DND-41 (cell line): ENCODE measurements at regions not wholly inside any gene's neighbourhood (a gene's known extent, or its start where the extent isn't known, plus 50 kb on each side); places are given as distances from the start of the nearest gene placed in this dataset.
"Not testable (repeated sequence)": the region's sequence is repeated elsewhere in the genome, so short reads cannot be mapped to it uniquely, and the experiment has no call there.

Experiments used
- ATAC-seq: fragments of 200-7000 bp; cut with Tn5 transposase; 3 replicates; pipeline ENCODE4 v1.9.1; 2021; ENCODE audit warnings: low read depth; ENCODE audit not compliant: insufficient read depth
- DNase-seq: peaks from one replicate; pipeline ENCODE4 v3.0.0-alpha.2; 2020
- H2AFZ ChIP-seq: 2 replicates; pipeline ENCODE4 v1.6.0; 2012; ENCODE audit warnings: low read depth, low read length
- H3K27ac ChIP-seq: 2 replicates; pipeline ENCODE4 v1.5.1; 2012; ENCODE audit warnings: low read length, inconsistent platforms
- H3K27me3 ChIP-seq: fragments of 200-600 bp; sonication (generic); 2 replicates; pipeline ENCODE4 v1.6.0; 2012; ENCODE audit warnings: low read length, mild to moderate bottlenecking, inconsistent platforms; ENCODE audit not compliant: insufficient read depth, poor library complexity
- H3K36me3 ChIP-seq: 2 replicates; pipeline ENCODE4 v1.5.1; 2012; ENCODE audit warnings: low read length, inconsistent platforms; ENCODE audit not compliant: insufficient read depth
- H3K4me1 ChIP-seq: 2 replicates; pipeline ENCODE4 v1.5.1; 2012; ENCODE audit warnings: mild to moderate bottlenecking, low read length; ENCODE audit not compliant: insufficient read depth
- H3K4me2 ChIP-seq: 2 replicates; pipeline ENCODE4 v1.6.0; 2012; ENCODE audit warnings: mild to moderate bottlenecking, moderate library complexity, low read length, inconsistent platforms; ENCODE audit not compliant: insufficient read depth
- H3K4me3 ChIP-seq, 2 experiments: fragments of 200-600 bp in 1 of 2; shearing (Covaris generic) in 1 of 2; 2 replicates each; pipeline ENCODE4 v1.5.1; 2012 to 2016; ENCODE audit warnings: inconsistent platforms in 2 of 2, low read length in 2 of 2, mild to moderate bottlenecking in 2 of 2, low read depth in 1 of 2, moderate library complexity in 1 of 2
- H3K79me2 ChIP-seq: 2 replicates; pipeline ENCODE4 v1.6.0; 2012; ENCODE audit warnings: low read length, inconsistent platforms; ENCODE audit not compliant: insufficient read depth
- H3K9ac ChIP-seq: 2 replicates; pipeline ENCODE4 v1.6.0; 2012; ENCODE audit warnings: low read depth, mild to moderate bottlenecking, inconsistent platforms, low read length, moderate library complexity
- H3K9me3 ChIP-seq: 2 replicates; pipeline ENCODE4 v1.5.1; 2012; ENCODE audit warnings: low read length, moderate library complexity, mild to moderate bottlenecking, inconsistent platforms; ENCODE audit not compliant: insufficient read depth, severe bottlenecking
- H4K20me1 ChIP-seq: 2 replicates; pipeline ENCODE4 v1.6.0; 2012; ENCODE audit warnings: low read length; ENCODE audit not compliant: insufficient read depth
- EZH2 ChIP-seq: IDR thresholded peaks from 3 replicates; pipeline ENCODE4 v1.6.1; 2012; ENCODE audit warnings: borderline replicate concordance, low read depth, mild to moderate bottlenecking, moderate library complexity, low read length, inconsistent platforms; ENCODE audit not compliant: severe bottlenecking
- TF ChIP-seq, protein P1 (sequence below): IDR thresholded peaks from 2 replicates; pipeline ENCODE4 v1.5.1; 2012; ENCODE audit warnings: borderline replicate concordance, low read length, moderate library complexity, mild to moderate bottlenecking; ENCODE audit not compliant: poor library complexity, severe bottlenecking; ENCODE audit errors: extremely low read depth

DNA sequence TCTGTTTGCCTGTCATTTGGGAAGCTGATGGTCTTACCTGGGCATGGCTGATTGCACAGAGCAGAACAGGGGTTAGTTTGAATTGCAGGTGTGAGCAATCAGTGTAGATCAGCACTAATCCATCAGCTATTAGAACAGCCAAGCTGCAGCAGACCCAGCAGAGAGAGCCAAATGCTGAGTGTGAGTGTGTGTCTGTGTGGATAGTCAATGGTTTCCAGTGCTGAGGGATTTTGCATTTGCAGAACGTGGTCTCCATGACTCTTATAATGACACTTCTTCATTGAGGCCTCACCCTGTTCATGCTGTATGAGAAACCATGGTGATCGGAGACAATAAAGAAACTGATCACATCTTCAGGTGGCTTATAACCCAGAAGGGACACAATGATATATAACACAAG is 312.1 kb downstream of the SOX2 start:
- ATAC-seq = no peak
- H3K9ac ChIP-seq = no peak overlapping the region
- no peak for DNase-seq
- TF ChIP-seq, protein P1, sequence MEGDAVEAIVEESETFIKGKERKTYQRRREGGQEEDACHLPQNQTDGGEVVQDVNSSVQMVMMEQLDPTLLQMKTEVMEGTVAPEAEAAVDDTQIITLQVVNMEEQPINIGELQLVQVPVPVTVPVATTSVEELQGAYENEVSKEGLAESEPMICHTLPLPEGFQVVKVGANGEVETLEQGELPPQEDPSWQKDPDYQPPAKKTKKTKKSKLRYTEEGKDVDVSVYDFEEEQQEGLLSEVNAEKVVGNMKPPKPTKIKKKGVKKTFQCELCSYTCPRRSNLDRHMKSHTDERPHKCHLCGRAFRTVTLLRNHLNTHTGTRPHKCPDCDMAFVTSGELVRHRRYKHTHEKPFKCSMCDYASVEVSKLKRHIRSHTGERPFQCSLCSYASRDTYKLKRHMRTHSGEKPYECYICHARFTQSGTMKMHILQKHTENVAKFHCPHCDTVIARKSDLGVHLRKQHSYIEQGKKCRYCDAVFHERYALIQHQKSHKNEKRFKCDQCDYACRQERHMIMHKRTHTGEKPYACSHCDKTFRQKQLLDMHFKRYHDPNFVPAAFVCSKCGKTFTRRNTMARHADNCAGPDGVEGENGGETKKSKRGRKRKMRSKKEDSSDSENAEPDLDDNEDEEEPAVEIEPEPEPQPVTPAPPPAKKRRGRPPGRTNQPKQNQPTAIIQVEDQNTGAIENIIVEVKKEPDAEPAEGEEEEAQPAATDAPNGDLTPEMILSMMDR = no peak
- no peak for TF ChIP-seq EZH2
- no peaks in the 10 kb centered on the region for H4K20me1 ChIP-seq
- H3K4me3 ChIP-seq = no peak overlapping the region
- no peak overlapping the region for H2AFZ ChIP-seq
- H3K36me3 ChIP-seq = no peaks in the 10 kb centered on the region
- no peaks in the 10 kb centered on the region for H3K79me2 ChIP-seq
- no peak overlapping the region for H3K27ac ChIP-seq
- no peaks in the 10 kb centered on the region for H3K27me3 ChIP-seq
- H3K9me3 ChIP-seq = no peaks in the 10 kb centered on the region
- H3K4me1 ChIP-seq = no peaks in the 10 kb centered on the region
- H3K4me2 ChIP-seq = no peak overlapping the region

DNA sequence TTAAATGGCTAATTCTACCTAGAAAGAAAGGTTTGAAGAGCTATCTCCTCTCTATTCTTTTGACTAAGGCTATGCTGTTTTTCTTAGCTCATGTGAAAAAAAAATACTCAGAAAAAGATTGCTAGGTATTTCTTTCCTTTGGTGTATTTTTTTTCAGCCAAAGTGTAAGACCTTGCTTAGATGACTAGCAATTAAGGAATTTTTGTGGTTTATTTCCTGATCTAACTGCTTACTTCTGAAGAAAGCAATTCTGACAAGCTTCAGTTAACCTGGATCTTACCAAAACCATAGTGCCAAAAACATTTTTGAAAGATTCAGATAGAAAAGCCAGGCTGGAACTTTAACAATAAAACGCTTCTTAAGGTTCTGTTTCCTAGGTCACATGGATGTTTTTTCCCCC is 315.6 kb downstream of the SOX2 start:
- Histone ChIP-seq H3K27me3 (no peaks in the 10 kb centered on the region), H3K4me1 (no peaks in the 10 kb centered on the region), H3K36me3 (no peaks in the 10 kb centered on the region), H2AFZ (no peak overlapping the region), H3K79me2 (no peaks in the 10 kb centered on the region), H4K20me1 (no peaks in the 10 kb centered on the region), H3K4me2 (no peak overlapping the region), H3K27ac (no peak overlapping the region), H3K9me3 (no peaks in the 10 kb centered on the region), H3K4me3 (no peak overlapping the region), H3K9ac (no peak overlapping the region)
- DNase-seq = no peak
- no peak for TF ChIP-seq EZH2
- TF ChIP-seq, protein P1 = no peak
- ATAC-seq = no peak

DNA sequence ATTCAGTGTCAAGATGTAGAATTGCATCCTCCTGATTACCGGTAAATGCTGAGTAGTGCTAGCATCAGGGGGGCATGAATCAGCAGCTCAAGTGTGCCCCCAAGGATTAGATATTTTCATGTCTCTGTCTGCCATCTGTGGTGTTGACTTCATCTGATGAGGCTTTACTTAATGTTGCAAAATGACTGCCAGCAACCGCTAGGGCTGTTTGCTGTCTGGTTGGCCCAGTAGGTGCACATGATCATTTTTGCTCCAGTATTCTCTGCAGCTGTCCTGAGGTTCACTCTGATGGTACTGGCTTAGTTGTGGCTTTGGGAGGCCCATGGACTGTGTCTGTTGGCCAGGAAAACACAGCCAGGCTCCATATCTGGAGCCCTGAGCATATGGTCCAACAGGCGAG is 316.4 kb downstream of the SOX2 start:
- Histone ChIP-seq H4K20me1 (no peaks in the 10 kb centered on the region), H3K79me2 (no peaks in the 10 kb centered on the region), H3K36me3 (no peaks in the 10 kb centered on the region), H3K9me3 (no peaks in the 10 kb centered on the region), H3K27ac (no peak overlapping the region), H2AFZ (no peak overlapping the region), H3K4me1 (no peaks in the 10 kb centered on the region), H3K4me3 (no peak overlapping the region), H3K27me3 (no peaks in the 10 kb centered on the region), H3K9ac (no peak overlapping the region), H3K4me2 (no peak overlapping the region)
- ATAC-seq = no peak
- no peak for DNase-seq
- TF ChIP-seq EZH2 = no peak
- TF ChIP-seq, protein P1 = no peak

GRCh38 chr3:182034231-182034630 is 322.5 kb downstream of the SOX2 start:
- not testable (repeated sequence) for H3K27ac ChIP-seq, DNase-seq, H3K4me2 ChIP-seq, H3K27me3 ChIP-seq, ATAC-seq, H3K36me3 ChIP-seq, H2AFZ ChIP-seq, H3K79me2 ChIP-seq, H3K9me3 ChIP-seq, H3K9ac ChIP-seq, H3K4me3 ChIP-seq, H4K20me1 ChIP-seq, H3K4me1 ChIP-seq
